Choroid plexus epithelial cell (primary cell): ENCODE measurements at regions not wholly inside any gene's neighbourhood (a gene's known extent, or its start where the extent isn't known, plus 50 kb on each side); places are given as distances from the start of the nearest gene placed in this dataset.
A peak's percentile ranks its signal among the peaks of the same experiment; 100 is the strongest.

ENCODE experiments used
- DNase-seq: peaks from one replicate; pipeline ENCODE4 v3.0.0-alpha.2; 2010; ENCODE audit warnings: low read depth
- H3K4me3 ChIP-seq: 2 replicates; pipeline ENCODE4 v1.5.1; 2011; ENCODE audit warnings: low read depth, mild to moderate bottlenecking, control low read depth, low read length, moderate library complexity
- TF ChIP-seq, protein P1 (sequence below): conservative IDR thresholded peaks from 2 replicates; pipeline ENCODE4 v1.5.1; 2011; ENCODE audit warnings: low read depth, mild to moderate bottlenecking, control low read depth, inconsistent platforms, low read length, moderate library complexity

GRCh38 chr2:145860083-145860482 is 1340.2 kb upstream of the ZEB2 start:
- H3K4me3 ChIP-seq, result no peak overlapping the region
- DNase-seq, result peak; percentile 19
- TF ChIP-seq, protein P1, sequence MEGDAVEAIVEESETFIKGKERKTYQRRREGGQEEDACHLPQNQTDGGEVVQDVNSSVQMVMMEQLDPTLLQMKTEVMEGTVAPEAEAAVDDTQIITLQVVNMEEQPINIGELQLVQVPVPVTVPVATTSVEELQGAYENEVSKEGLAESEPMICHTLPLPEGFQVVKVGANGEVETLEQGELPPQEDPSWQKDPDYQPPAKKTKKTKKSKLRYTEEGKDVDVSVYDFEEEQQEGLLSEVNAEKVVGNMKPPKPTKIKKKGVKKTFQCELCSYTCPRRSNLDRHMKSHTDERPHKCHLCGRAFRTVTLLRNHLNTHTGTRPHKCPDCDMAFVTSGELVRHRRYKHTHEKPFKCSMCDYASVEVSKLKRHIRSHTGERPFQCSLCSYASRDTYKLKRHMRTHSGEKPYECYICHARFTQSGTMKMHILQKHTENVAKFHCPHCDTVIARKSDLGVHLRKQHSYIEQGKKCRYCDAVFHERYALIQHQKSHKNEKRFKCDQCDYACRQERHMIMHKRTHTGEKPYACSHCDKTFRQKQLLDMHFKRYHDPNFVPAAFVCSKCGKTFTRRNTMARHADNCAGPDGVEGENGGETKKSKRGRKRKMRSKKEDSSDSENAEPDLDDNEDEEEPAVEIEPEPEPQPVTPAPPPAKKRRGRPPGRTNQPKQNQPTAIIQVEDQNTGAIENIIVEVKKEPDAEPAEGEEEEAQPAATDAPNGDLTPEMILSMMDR, result no peak

DNA sequence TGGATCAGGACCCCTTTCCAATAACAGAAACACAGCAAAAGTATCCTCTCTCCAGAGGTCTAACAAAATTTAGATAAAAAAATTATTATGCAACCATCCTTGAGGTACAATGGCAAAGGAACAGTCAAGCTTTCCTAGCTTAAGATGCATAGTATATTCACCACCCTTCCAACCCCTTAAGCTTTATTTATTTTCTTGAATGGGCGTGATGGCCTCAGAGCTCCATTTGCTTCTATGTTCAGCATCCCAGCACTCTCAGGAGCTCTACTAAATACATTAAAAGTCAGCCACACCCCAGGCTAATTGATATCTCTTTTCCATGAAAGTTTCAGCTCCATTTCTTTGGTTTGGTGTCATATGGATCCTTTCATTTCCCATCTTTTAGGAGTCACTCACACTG is 1335.2 kb upstream of the ZEB2 start:
- TF ChIP-seq, protein P1, result no peak
- DNase-seq, result no peak
- no peak overlapping the region for H3K4me3 ChIP-seq

- no peak overlapping the region for H3K4me3 ChIP-seq
- no peak for DNase-seq
- TF ChIP-seq, protein P1, result no peak
Observed at GRCh38 chr2:145854039-145854755, 1334.3 kb upstream of the ZEB2 start.

GRCh38 chr2:145851730-145852129 is 1331.8 kb upstream of the ZEB2 start:
- DNase-seq, result peak; percentile 24
- no peak overlapping the region for H3K4me3 ChIP-seq
- TF ChIP-seq, protein P1, result no peak

DNA sequence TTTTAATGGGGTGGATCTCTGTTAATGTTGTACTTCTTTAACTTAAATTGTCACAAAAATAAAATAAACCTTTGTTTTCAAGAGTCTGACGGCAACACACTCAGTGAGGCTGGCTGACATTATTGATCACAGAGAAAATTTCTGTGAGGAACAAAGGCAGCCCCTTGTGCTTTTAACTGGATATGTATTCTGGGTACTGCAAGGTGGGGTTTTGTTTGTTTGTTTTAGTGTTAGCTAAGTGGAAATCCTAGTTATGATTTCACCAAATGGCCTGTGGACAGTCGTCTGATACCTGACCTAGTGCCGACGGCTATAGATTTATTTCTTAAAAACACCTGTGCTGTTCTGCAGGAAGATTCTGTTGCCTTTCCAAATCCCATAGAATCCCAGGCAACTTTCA is 1329.5 kb upstream of the ZEB2 start:
- DNase-seq, result no peak
- TF ChIP-seq, protein P1, result no peak
- H3K4me3 ChIP-seq, result no peak overlapping the region

DNA sequence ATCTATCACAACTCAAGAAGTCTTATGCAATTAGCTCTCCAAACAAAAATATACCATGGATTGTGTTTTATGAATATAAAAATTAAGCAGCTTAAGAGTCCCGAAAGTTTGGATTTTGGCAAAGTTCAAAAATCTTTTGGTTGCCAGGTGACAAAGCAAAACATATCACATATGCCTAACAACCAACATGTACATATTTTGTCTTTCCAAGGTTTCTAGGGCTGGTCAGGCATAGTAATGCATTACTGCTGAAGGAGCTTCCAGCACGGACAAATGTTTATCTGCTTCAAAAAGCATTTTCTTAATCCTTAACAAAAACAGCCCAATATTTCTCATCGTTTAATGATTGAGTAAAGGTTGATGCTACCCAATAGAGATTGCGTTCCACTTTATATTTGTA is 1327.1 kb upstream of the ZEB2 start:
- TF ChIP-seq, protein P1, result no peak
- no peak overlapping the region for H3K4me3 ChIP-seq
- DNase-seq, result peak; percentile 31

GRCh38 chr2:145845923-145846322 is 1326.0 kb upstream of the ZEB2 start:
- no peak overlapping the region for H3K4me3 ChIP-seq
- TF ChIP-seq, protein P1, result no peak
- no peak for DNase-seq
